Lower leg skin (tissue), 4 donors: ENCODE measurements at regions not wholly inside any gene's neighbourhood (a gene's known extent, or its start where the extent isn't known, plus 50 kb on each side); places are given as distances from the start of the nearest gene placed in this dataset.

Experiments used
- DNase-seq, 2 donors: peaks; one replicate each; pipeline ENCODE4 v3.0.0-alpha.2; 2019; ENCODE audit warnings: low spot score in 2 of 2
- H3K4me3 ChIP-seq: fragments of 200-600 bp; sonication (generic); 2 replicates; pipeline ENCODE4 v1.5.1; 2017; ENCODE audit warnings: mild to moderate bottlenecking, low read depth; ENCODE audit not compliant: poor library complexity, severe bottlenecking
- POLR2A ChIP-seq, 2 donors: fragments of 450-650 bp; IDR thresholded peaks; one replicate each; pipeline ENCODE4 v1.6.1; 2016 to 2017; ENCODE audit warnings: antibody characterized with exemption in 2 of 2, mild to moderate bottlenecking in 1 of 2, moderate library complexity in 1 of 2
- WGBS, 2 donors: methylation state at CpG; one replicate each; pipeline ENCODE4 v1.1.5; 2018; 5-methylcytosine and 5-hydroxymethylcytosine counted together
- intact Hi-C: fragments of 100-400 bp; cut with DNase I; formaldehyde crosslinking; loops from one replicate; pipeline ENCODE4 v1.15.0; 2023; ENCODE audit warnings: low total_unique reads
- TF ChIP-seq, protein P1 (sequence below), 3 donors: fragments of 450-650 bp; IDR thresholded peaks; one replicate each; pipeline ENCODE4 v1.5.1; 2016; ENCODE audit warnings: antibody characterized with exemption in 3 of 3, mild to moderate bottlenecking in 3 of 3, moderate library complexity in 2 of 3

DNA sequence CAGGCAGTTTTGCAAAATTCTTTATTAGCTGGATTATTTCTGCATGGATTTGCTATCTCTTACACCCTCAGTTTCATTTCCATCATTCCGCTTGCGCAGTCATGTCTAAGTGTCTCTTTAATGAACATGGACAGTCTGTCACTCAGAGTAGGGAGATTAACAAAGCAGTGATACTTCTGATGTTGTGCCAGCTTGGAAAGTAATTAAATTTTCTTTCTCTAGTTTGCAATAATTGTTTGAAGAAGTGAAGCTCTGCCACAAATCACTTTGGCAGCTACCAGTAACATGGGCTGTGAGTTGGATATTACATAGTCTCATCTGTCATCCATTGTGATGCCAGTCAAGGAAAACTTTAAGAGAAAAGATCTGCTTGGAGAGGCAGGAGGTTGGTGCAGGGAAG lies 324.8 kb upstream of the NWD2 start:
- intact Hi-C loops = no loop called here
- H3K4me3 ChIP-seq = no peak overlapping the region
- WGBS, 2 donors = 60 to 97% methylated on average over 2 of the region's 2 CpGs
- DNase-seq = no peak
- TF ChIP-seq, protein P1, sequence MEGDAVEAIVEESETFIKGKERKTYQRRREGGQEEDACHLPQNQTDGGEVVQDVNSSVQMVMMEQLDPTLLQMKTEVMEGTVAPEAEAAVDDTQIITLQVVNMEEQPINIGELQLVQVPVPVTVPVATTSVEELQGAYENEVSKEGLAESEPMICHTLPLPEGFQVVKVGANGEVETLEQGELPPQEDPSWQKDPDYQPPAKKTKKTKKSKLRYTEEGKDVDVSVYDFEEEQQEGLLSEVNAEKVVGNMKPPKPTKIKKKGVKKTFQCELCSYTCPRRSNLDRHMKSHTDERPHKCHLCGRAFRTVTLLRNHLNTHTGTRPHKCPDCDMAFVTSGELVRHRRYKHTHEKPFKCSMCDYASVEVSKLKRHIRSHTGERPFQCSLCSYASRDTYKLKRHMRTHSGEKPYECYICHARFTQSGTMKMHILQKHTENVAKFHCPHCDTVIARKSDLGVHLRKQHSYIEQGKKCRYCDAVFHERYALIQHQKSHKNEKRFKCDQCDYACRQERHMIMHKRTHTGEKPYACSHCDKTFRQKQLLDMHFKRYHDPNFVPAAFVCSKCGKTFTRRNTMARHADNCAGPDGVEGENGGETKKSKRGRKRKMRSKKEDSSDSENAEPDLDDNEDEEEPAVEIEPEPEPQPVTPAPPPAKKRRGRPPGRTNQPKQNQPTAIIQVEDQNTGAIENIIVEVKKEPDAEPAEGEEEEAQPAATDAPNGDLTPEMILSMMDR (IDR thresholded peaks at IDR 0.05) = no peak
- no peak for TF ChIP-seq POLR2A (IDR thresholded peaks at IDR 0.05)

DNA sequence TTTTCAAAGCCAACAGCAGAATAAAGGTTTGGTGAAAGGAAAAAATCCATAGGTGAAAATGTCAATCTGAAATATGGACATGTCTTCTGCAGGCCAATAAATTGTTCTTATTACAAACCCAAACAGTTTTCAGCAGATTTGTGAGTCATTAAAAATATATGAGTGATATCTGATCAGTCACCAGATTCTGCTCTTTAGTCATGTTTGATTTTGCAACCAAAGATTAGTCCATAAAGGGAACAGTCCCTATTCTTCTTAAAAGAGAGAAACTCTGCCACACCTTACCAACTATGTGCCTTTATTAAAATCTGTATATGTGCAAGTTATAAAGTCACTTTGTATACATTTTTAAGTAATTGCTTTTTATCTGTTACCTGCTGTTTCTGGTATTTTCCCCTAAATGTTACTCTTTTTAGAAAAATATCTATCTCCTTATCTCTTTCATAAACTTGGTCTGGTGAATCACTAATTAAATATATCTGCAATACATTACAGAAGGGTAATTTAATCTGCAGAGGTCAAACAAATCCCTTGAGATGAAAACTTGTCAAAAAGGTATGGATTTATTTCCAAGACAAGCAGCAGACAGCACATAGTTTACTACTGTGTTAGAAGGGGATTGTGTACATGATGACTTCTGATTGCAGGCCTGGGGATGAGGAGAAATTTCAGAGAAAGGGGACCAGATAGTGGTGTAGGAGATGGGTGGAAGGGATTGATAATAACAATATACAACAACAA lies 322.9 kb upstream of the NWD2 start:
- H3K4me3 ChIP-seq = no peak overlapping the region
- no peak for TF ChIP-seq POLR2A (IDR thresholded peaks at IDR 0.05)
- TF ChIP-seq, protein P1 (IDR thresholded peaks at IDR 0.05) = no peak
- intact Hi-C loops = no loop called here
- DNase-seq = no peak

DNA sequence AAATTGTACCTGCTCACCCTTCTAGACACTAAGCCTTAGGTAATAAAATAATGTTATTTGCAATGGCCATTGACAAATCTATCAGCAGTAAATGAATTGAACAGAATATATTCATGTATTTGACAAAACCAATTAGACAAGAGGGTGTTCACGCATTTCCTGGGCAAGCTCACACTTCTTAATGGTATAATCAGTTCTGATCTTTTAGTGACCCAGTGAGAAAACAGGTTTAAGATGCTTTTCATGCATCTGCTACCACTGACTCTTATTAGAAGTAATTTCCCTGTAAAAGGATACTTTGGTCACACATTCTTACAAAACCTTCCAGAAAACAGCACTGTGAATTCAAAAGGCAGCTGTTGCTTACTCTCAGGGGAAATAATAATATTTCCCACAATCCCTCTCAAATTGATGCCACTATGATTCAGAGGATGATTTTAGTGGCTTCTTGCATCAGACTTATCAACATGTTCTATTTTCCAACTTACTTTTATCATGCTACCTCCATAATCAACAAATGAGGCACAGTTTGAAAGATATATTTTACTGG lies 313.9 kb upstream of the NWD2 start:
- intact Hi-C loops = no loop called here
- DNase-seq = no peak
- TF ChIP-seq, protein P1 (IDR thresholded peaks at IDR 0.05) = no peak
- no peak for TF ChIP-seq POLR2A (IDR thresholded peaks at IDR 0.05)
- WGBS, 2 donors = 73 to 77% methylated on average over 1 of the region's 1 CpG
- H3K4me3 ChIP-seq = no peak overlapping the region

DNA sequence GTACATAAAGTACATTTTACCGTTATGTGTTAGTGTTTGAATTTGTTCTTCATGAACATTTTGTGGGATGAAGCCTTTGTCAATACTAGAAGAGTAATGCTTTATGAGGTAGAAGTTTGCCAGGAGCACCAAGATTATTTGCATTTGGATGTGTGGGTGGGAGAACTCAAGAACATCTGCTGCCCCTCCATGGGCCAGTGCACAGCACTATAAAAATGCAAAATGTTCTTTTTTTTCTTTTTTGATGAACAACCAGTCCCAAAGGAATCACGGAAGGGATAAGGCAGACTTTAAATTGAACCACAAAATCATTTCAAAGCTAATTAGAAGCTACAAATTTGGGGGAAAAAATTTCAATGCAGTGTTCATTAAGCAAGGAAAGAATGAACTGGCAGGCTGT lies 300.3 kb upstream of the NWD2 start:
- DNase-seq = no peak
- TF ChIP-seq, protein P1 (IDR thresholded peaks at IDR 0.05) = no peak
- no peak for TF ChIP-seq POLR2A (IDR thresholded peaks at IDR 0.05)
- WGBS, 2 donors = 77 to 86% methylated on average over 2 of the region's 2 CpGs
- no peak overlapping the region for H3K4me3 ChIP-seq
- intact Hi-C loops = no loop called here

DNA sequence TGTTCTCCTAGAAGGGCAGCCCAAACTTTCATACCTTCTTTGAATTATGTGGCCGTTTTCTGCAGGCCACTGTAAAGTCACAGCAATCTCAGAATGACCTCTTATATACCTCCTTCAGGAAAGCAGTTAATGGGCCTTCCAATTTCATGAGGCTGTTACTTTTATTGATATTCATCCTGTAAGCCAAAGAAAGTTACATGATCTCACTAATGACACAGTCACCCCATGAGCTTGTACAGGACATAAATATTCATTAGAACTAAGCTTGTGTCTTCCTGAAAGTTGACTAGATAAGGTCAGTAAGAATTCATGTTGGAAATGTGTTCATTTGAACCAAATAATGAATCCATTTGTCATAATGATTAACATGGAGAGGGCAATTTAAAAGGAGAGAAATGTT lies 283.1 kb upstream of the NWD2 start:
- DNase-seq = no peak
- TF ChIP-seq, protein P1 (IDR thresholded peaks at IDR 0.05) = no peak
- no peak for TF ChIP-seq POLR2A (IDR thresholded peaks at IDR 0.05)
- 39 to 57% methylated on average over 1 of the region's 1 CpG for WGBS, 2 donors
- no peak overlapping the region for H3K4me3 ChIP-seq
- intact Hi-C loops = no loop called here
